Ovary (tissue), 3 donors: ENCODE measurements at regions not wholly inside any gene's neighbourhood (a gene's known extent, or its start where the extent isn't known, plus 50 kb on each side); places are given as distances from the start of the nearest gene placed in this dataset.
"Not testable (repeated sequence)": the region's sequence is repeated elsewhere in the genome, so short reads cannot be mapped to it uniquely, and the experiment has no call there.

Experiments used
- CTCF ChIP-seq, 3 donors: fragments of 450-650 bp in 2 of 3; fragments of 200-600 bp in 1 of 3; IDR thresholded peaks; one replicate each; pipeline versions ENCODE4 v1.5.1 to v1.8.0; 2016 to 2022; ENCODE audit warnings: antibody characterized with exemption in 3 of 3, mild to moderate bottlenecking in 1 of 3
- EP300 ChIP-seq: sonication (generic); formaldehyde crosslinking; IDR thresholded peaks from one replicate; pipeline ENCODE4 v1.6.1; 2017; ENCODE audit warnings: antibody characterized with exemption
- POLR2A ChIP-seq: fragments of 450-650 bp; IDR thresholded peaks from one replicate; pipeline ENCODE4 v1.6.1; 2017; ENCODE audit warnings: antibody characterized with exemption, mild to moderate bottlenecking, moderate library complexity
- donor health status: DM: no; HTN: no; CAD: no.

- not testable (repeated sequence) for TF ChIP-seq CTCF (IDR thresholded peaks at IDR 0.05); POLR2A; EP300
Measured at GRCh38 chr10:47673128-47673527, 90.3 kb downstream of the SYT15B start.
